ENCODE measurements at regions not wholly inside any gene's neighbourhood (a gene's known extent, or its start where the extent isn't known, plus 50 kb on each side); places are given as distances from the start of the nearest gene placed in this dataset.

- no peak overlapping the region for H3K4me3 ChIP-seq
- no peak for DNase-seq
- TF ChIP-seq CTCF (IDR thresholded peaks at IDR 0.05) = no peak
- peak; percentile 32 for ATAC-seq
- no peaks in the 10 kb centered on the region for H3K4me1 ChIP-seq (ENCODE audit: low read depth)
- intact Hi-C loops (cut with DNase I, micrococcal nuclease) = no loop called here
- no peaks in the 10 kb centered on the region for H3K9me3 ChIP-seq
- no peaks in the 10 kb centered on the region for H3K36me3 ChIP-seq (ENCODE audit: low read depth)
Measured at GRCh38 chr12:14314801-14315200, 50.7 kb upstream of the ATF7IP start.

GRCh38 chr12:14315501-14315900, 50.0 kb upstream of the ATF7IP start:
- ATAC-seq = no peak
- no peaks in the 10 kb centered on the region for H3K4me1 ChIP-seq (ENCODE audit: low read depth)
- intact Hi-C loops (cut with DNase I, micrococcal nuclease) = no loop called here
- H3K36me3 ChIP-seq (ENCODE audit: low read depth) = no peaks in the 10 kb centered on the region
- TF ChIP-seq CTCF (IDR thresholded peaks at IDR 0.05) = no peak
- no peaks in the 10 kb centered on the region for H3K9me3 ChIP-seq
- DNase-seq = no peak
- no peak overlapping the region for H3K4me3 ChIP-seq
